ENCODE measurements at regions not wholly inside any gene's neighbourhood (a gene's known extent, or its start where the extent isn't known, plus 50 kb on each side); places are given as distances from the start of the nearest gene placed in this dataset.

DNA sequence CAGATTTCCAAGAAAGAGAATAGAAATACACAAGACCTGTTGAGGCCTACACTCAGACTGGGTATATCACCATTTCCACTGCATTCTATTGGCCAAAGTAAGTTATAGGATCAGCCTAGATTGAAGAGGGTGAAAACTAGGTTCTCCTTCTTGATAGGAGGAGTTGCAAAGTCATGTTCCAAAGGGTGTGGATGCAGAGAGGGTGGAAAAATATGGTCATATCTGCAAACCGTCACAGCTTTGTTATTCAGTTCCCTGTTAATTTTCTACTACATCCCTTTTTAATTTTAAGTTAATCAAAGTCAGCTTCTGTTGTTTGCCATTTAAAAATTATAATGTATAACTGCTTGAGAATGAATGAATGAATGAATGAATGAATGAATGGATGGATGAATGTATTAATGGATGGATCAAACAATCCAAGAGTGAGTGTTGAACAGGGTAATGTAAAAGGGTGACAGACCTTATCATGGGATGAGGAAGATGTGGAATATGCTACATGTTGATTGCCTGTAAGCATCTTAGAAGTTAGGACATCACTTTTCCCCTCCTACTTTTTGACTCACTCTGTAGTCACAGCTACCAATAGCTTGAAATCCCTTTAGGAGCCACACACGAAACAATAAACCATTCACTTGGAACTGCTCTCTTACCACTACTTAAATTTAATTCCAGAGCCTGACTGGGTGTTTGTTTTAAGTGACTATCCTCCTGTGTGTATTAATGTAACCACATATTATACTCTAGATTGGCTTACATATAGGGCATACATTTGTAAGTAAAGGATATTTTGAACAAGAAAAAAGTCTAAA lies 121.5 kb downstream of the CCDC34 start:
- ATAC-seq (no peak), DNase-seq (ENCODE audit: low read depth, low spot score) (no peak)
- ChIA-PET CTCF (no interaction called here), POLR2A (no interaction called here), RAD21 (ENCODE audit: low non-redundant PET in 1 of 2, low total read pairs in 2 of 2, uncharacterized antibody in 2 of 2, unreplicated experiment in 2 of 2) (no interaction called here)
- Histone ChIP-seq H3K9me3 (ENCODE audit: control insufficient read depth in 1 of 2, insufficient read depth in 1 of 2, low read depth in 1 of 2, low read length in 2 of 2) (no peaks in the 10 kb centered on the region), H4K20me1 (ENCODE audit: insufficient read depth) (no peaks in the 10 kb centered on the region), H3K4me2 (ENCODE audit: low read length) (no peak overlapping the region), H3K9ac (ENCODE audit: low read length) (no peak overlapping the region), H3K4me1 (ENCODE audit: control insufficient read depth in 1 of 2, insufficient read depth in 2 of 2, low read length in 2 of 2) (no peaks in the 10 kb centered on the region), H3K79me2 (ENCODE audit: insufficient read depth, low read length) (no peaks in the 10 kb centered on the region), H3K27me3 (ENCODE audit: insufficient read depth, low read length) (no peaks in the 10 kb centered on the region), H3K9me2 (ENCODE audit: insufficient read depth) (no peaks in the 10 kb centered on the region), H3K4me3 (replicated peaks in 1 of 2; ENCODE audit: low read depth in 1 of 2, low read length in 2 of 2) (no peak overlapping the region), H3K36me3 (ENCODE audit: control insufficient read depth in 1 of 2, insufficient read depth in 2 of 2, low read length in 2 of 2) (no peaks in the 10 kb centered on the region), H3K27ac (ENCODE audit: low read depth, low read length) (no peak overlapping the region), H2AFZ (ENCODE audit: low read depth, low read length, poor library complexity, severe bottlenecking) (no peak overlapping the region)
- intact Hi-C loops (cut with micrococcal nuclease), result no loop called here
- no TSS peak for BruUV-seq (replicated peaks)
- TF ChIP-seq TCF7L2 (IDR thresholded peaks at IDR 0.05; ENCODE audit: borderline replicate concordance, extremely low read depth, insufficient read depth, insufficient read length), result no peak
- no peak for TF ChIP-seq POLR2A (IDR thresholded peaks at IDR 0.05; ENCODE audit: borderline replicate concordance, extremely low read depth, insufficient read depth, insufficient read length)
- TF ChIP-seq, protein P1, sequence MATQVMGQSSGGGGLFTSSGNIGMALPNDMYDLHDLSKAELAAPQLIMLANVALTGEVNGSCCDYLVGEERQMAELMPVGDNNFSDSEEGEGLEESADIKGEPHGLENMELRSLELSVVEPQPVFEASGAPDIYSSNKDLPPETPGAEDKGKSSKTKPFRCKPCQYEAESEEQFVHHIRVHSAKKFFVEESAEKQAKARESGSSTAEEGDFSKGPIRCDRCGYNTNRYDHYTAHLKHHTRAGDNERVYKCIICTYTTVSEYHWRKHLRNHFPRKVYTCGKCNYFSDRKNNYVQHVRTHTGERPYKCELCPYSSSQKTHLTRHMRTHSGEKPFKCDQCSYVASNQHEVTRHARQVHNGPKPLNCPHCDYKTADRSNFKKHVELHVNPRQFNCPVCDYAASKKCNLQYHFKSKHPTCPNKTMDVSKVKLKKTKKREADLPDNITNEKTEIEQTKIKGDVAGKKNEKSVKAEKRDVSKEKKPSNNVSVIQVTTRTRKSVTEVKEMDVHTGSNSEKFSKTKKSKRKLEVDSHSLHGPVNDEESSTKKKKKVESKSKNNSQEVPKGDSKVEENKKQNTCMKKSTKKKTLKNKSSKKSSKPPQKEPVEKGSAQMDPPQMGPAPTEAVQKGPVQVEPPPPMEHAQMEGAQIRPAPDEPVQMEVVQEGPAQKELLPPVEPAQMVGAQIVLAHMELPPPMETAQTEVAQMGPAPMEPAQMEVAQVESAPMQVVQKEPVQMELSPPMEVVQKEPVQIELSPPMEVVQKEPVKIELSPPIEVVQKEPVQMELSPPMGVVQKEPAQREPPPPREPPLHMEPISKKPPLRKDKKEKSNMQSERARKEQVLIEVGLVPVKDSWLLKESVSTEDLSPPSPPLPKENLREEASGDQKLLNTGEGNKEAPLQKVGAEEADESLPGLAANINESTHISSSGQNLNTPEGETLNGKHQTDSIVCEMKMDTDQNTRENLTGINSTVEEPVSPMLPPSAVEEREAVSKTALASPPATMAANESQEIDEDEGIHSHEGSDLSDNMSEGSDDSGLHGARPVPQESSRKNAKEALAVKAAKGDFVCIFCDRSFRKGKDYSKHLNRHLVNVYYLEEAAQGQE (IDR thresholded peaks at IDR 0.05; ENCODE audit: low read depth), result no peak
- TF ChIP-seq YY1 (IDR thresholded peaks at IDR 0.05; ENCODE audit: extremely low read depth, insufficient replicate concordance, low read depth, low read length), result no peak
- no peak for TF ChIP-seq EZH2phosphoT487 (IDR thresholded peaks at IDR 0.05; ENCODE audit: borderline replicate concordance)
- no peak for TF ChIP-seq ZFX (IDR thresholded peaks at IDR 0.05)
- TF ChIP-seq, protein P2, sequence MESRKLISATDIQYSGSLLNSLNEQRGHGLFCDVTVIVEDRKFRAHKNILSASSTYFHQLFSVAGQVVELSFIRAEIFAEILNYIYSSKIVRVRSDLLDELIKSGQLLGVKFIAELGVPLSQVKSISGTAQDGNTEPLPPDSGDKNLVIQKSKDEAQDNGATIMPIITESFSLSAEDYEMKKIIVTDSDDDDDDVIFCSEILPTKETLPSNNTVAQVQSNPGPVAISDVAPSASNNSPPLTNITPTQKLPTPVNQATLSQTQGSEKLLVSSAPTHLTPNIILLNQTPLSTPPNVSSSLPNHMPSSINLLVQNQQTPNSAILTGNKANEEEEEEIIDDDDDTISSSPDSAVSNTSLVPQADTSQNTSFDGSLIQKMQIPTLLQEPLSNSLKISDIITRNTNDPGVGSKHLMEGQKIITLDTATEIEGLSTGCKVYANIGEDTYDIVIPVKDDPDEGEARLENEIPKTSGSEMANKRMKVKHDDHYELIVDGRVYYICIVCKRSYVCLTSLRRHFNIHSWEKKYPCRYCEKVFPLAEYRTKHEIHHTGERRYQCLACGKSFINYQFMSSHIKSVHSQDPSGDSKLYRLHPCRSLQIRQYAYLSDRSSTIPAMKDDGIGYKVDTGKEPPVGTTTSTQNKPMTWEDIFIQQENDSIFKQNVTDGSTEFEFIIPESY (IDR thresholded peaks at IDR 0.05; ENCODE audit: extremely low read depth, insufficient replicate concordance, low read length), result no peak
- no peak for TF ChIP-seq ELF1 (IDR thresholded peaks at IDR 0.05; ENCODE audit: borderline replicate concordance, low read depth)
- TF ChIP-seq ZNF274 (IDR thresholded peaks at IDR 0.05; ENCODE audit: low read depth, low read length), result no peak
- no peak for TF ChIP-seq SRF (IDR thresholded peaks at IDR 0.05; ENCODE audit: low read depth)
- no peak for TF ChIP-seq POLR2AphosphoS5 (IDR thresholded peaks at IDR 0.05; ENCODE audit: low read depth, low read length)
- no peak for TF ChIP-seq EZH2 (IDR thresholded peaks at IDR 0.05)
- TF ChIP-seq FOSL1 (IDR thresholded peaks at IDR 0.05; ENCODE audit: low read depth), result no peak
- TF ChIP-seq SP1 (IDR thresholded peaks at IDR 0.05; ENCODE audit: low read depth), result no peak
- no peak for TF ChIP-seq EGR1 (IDR thresholded peaks at IDR 0.05; ENCODE audit: low read depth)

Measured in HCT116 (cell line).